IMR-90 (cell line): ENCODE measurements at regions not wholly inside any gene's neighbourhood (a gene's known extent, or its start where the extent isn't known, plus 50 kb on each side); places are given as distances from the start of the nearest gene placed in this dataset.

ENCODE experiments used
- ATAC-seq: fragments of 200-7000 bp; cut with Tn5 transposase; 2 replicates; pipeline ENCODE4 v1.9.1; 2020; ENCODE audit warnings: low read depth, mild to moderate bottlenecking, moderate library complexity
- BruUV-seq: library from RNA; stranded (reverse); fragments of 400-500 nt; replicated peaks from 2 replicates; lab custom pipeline; 2021; lab: Mats Ljungman, UMichigan
- CTCF ChIA-PET: fragments of 300-600 bp; formaldehyde crosslinking; extraction: SDS; loops from one replicate; lab custom pipeline; 2021; ENCODE audit warnings: antibody characterized with exemption; lab: Yijun Ruan, JAX
- POLR2A ChIA-PET: fragments of 300-600 bp; sonication (Branson Sonifier 250); formaldehyde crosslinking; loops from one replicate; lab custom pipeline; 2022; ENCODE audit warnings: antibody characterized with exemption; ENCODE audit not compliant: unreplicated experiment; lab: Charles Lee
- DNase-seq: peaks from one replicate; pipeline ENCODE4 v3.0.0; 2013
- H2AFZ ChIP-seq: replicated peaks from 2 replicates; pipeline ENCODE3; 2013; ENCODE audit warnings: low read length, mild to moderate bottlenecking; ENCODE audit not compliant: poor library complexity
- H2AK5ac ChIP-seq: 2 replicates; pipeline ENCODE4 v1.6.1; 2013; ENCODE audit warnings: low read depth, low read length, inconsistent platforms
- H2AK9ac ChIP-seq: replicated peaks from 2 replicates; pipeline ENCODE3; 2013; ENCODE audit warnings: mild to moderate bottlenecking, low read depth, low read length, moderate library complexity; ENCODE audit not compliant: poor library complexity
- H2BK120ac ChIP-seq: 2 replicates; pipeline ENCODE4 v1.6.1; 2013; ENCODE audit warnings: low read depth, low read length, inconsistent platforms
- H2BK15ac ChIP-seq: 3 replicates; pipeline ENCODE4 v1.6.1; 2013; ENCODE audit warnings: low read depth, low read length, inconsistent platforms
- H2BK20ac ChIP-seq: 2 replicates; pipeline ENCODE4 v1.6.1; 2013; ENCODE audit warnings: low read depth, mild to moderate bottlenecking, inconsistent platforms, low read length, moderate library complexity
- H2BK5ac ChIP-seq: 2 replicates; pipeline ENCODE4 v1.6.1; 2013; ENCODE audit warnings: mild to moderate bottlenecking, low read depth, low read length, inconsistent platforms; ENCODE audit not compliant: poor library complexity, severe bottlenecking
- H3K14ac ChIP-seq: replicated peaks from 2 replicates; pipeline ENCODE4 v1.6.1; 2013; ENCODE audit warnings: low read depth, low read length, inconsistent platforms
- H3K18ac ChIP-seq: 2 replicates; pipeline ENCODE4 v1.6.1; 2013; ENCODE audit warnings: low read depth, low read length, control low read depth
- H3K23ac ChIP-seq: 2 replicates; pipeline ENCODE4 v1.6.1; 2013; ENCODE audit warnings: low read depth, low read length, inconsistent platforms
- H3K27ac ChIP-seq: 2 replicates; pipeline ENCODE4 v1.5.1; 2013; ENCODE audit warnings: mild to moderate bottlenecking, control low read depth, low read length; ENCODE audit not compliant: insufficient read depth
- H3K27me3 ChIP-seq: 2 replicates; pipeline ENCODE4 v1.6.1; 2013; ENCODE audit warnings: low read length; ENCODE audit not compliant: control insufficient read depth, insufficient read depth
- H3K36me3 ChIP-seq: 2 replicates; pipeline ENCODE4 v1.6.1; 2013; ENCODE audit warnings: low read length, mixed read lengths; ENCODE audit not compliant: control insufficient read depth, insufficient read depth
- H3K4ac ChIP-seq: 2 replicates; pipeline ENCODE4 v1.6.1; 2013; ENCODE audit warnings: low read depth, low read length, inconsistent platforms
- H3K4me1 ChIP-seq: 2 replicates; pipeline ENCODE4 v1.6.1; 2013; ENCODE audit warnings: low read length, mixed read lengths; ENCODE audit not compliant: control insufficient read depth, insufficient read depth
- H3K4me2 ChIP-seq: 2 replicates; pipeline ENCODE4 v1.6.1; 2013; ENCODE audit warnings: low read depth, mild to moderate bottlenecking, control low read depth, low read length, moderate library complexity
- H3K4me3 ChIP-seq: 2 replicates; pipeline ENCODE4 v1.5.1; 2013; ENCODE audit warnings: low read depth, mild to moderate bottlenecking, control low read depth, low read length, moderate library complexity; ENCODE audit not compliant: insufficient read depth
- H3K56ac ChIP-seq: 2 replicates; pipeline ENCODE4 v1.6.1; 2013; ENCODE audit warnings: low read length, inconsistent platforms; ENCODE audit not compliant: insufficient read depth; ENCODE audit errors: extremely low read depth
- H3K79me1 ChIP-seq, 2 experiments: 2 replicates each; pipeline ENCODE4 v1.6.1; 2013; ENCODE audit warnings: low read length in 2 of 2, inconsistent platforms in 1 of 2, low read depth in 1 of 2
- H3K9ac ChIP-seq: 2 replicates; pipeline ENCODE4 v1.6.1; 2013; ENCODE audit warnings: low read depth, low read length, control low read depth
- H3K9me1 ChIP-seq: 2 replicates; pipeline ENCODE4 v1.6.1; 2013; ENCODE audit warnings: low read length, inconsistent platforms; ENCODE audit not compliant: insufficient read depth
- H3K9me3 ChIP-seq: 2 replicates; pipeline ENCODE4 v1.6.1; 2013; ENCODE audit warnings: low read length; ENCODE audit not compliant: control insufficient read depth, insufficient read depth
- H4K20me1 ChIP-seq: 2 replicates; pipeline ENCODE4 v1.6.1; 2013; ENCODE audit warnings: low read length, inconsistent platforms; ENCODE audit not compliant: insufficient read depth
- H4K5ac ChIP-seq: 2 replicates; pipeline ENCODE4 v1.6.1; 2013; ENCODE audit warnings: mild to moderate bottlenecking, low read depth, low read length, control low read depth
- H4K8ac ChIP-seq, 2 experiments: 2 replicates each; pipeline ENCODE4 v1.6.1; 2013; ENCODE audit warnings: low read depth in 2 of 2, low read length in 2 of 2, control low read depth in 1 of 2, inconsistent platforms in 1 of 2
- H4K91ac ChIP-seq: 2 replicates; pipeline ENCODE4 v1.6.1; 2013; ENCODE audit warnings: low read depth, low read length, inconsistent platforms; ENCODE audit not compliant: insufficient read depth
- BHLHE40 ChIP-seq: fragments of 150-350 bp; IDR thresholded peaks from 2 replicates; pipeline ENCODE4 v1.6.1; 2016; ENCODE audit warnings: mild to moderate bottlenecking, low read depth, low read length
- CEBPB ChIP-seq: IDR thresholded peaks from 2 replicates; pipeline ENCODE4 v1.6.1; 2012; ENCODE audit warnings: low read depth, low read length, improper control_type of control experiment
- CHD1 ChIP-seq: IDR thresholded peaks from 2 replicates; pipeline ENCODE4 v1.6.1; 2012; ENCODE audit warnings: low read depth, low read length, improper control_type of control experiment
- FOS ChIP-seq: fragments of 150-350 bp; IDR thresholded peaks from 2 replicates; pipeline ENCODE4 v1.6.1; 2016; ENCODE audit warnings: low read depth, low read length
- MAFK ChIP-seq: IDR thresholded peaks from 2 replicates; pipeline ENCODE4 v1.6.1; 2012; ENCODE audit warnings: low read depth, low read length, improper control_type of control experiment
- MAZ ChIP-seq: IDR thresholded peaks from 2 replicates; pipeline ENCODE4 v1.6.1; 2012; ENCODE audit warnings: low read depth, mild to moderate bottlenecking, low read length, improper control_type of control experiment, moderate library complexity, borderline replicate concordance
- MXI1 ChIP-seq: IDR thresholded peaks from 2 replicates; pipeline ENCODE4 v1.6.1; 2012; ENCODE audit warnings: low read depth, mild to moderate bottlenecking, low read length, moderate library complexity, borderline replicate concordance
- POLR2A ChIP-seq: IDR thresholded peaks from 2 replicates; pipeline ENCODE4 v1.6.1; 2012; ENCODE audit warnings: mild to moderate bottlenecking, low read depth, low read length
- RCOR1 ChIP-seq: IDR thresholded peaks from 2 replicates; pipeline ENCODE4 v1.6.1; 2012; ENCODE audit warnings: mild to moderate bottlenecking, low read length, improper control_type of control experiment; ENCODE audit not compliant: insufficient replicate concordance
- SMC3 ChIP-seq: fragments of 150-350 bp; IDR thresholded peaks from 2 replicates; pipeline ENCODE4 v1.6.1; 2016; ENCODE audit warnings: low read depth, mild to moderate bottlenecking, antibody characterized with exemption, low read length, moderate library complexity
- WGBS, 2 experiments: methylation state at CpG; one replicate each; pipeline versions ENCODE4 v1.1.5 to v1.1.7; 2013; ENCODE audit warnings: missing lambda C conversion rate in 2 of 2; ENCODE audit not compliant: insufficient read length in 1 of 2; ENCODE audit errors: extremely low coverage in 2 of 2; 5-methylcytosine and 5-hydroxymethylcytosine counted together
- dilution Hi-C: fragments of 300-500 bp; cut with HindIII; formaldehyde crosslinking; loops from one replicate; pipeline ENCODE4 v1.14.3; 2018; ENCODE audit warnings: low sequenced_read_pairs; ENCODE audit not compliant: unreplicated experiment
- in situ Hi-C: fragments of 300-500 bp; cut with MboI; formaldehyde crosslinking; loops from 3 replicates; pipeline ENCODE4 v1.14.3; 2019; ENCODE audit warnings: low sequenced_read_pairs, inconsistent platforms, mixed read lengths
- intact Hi-C: fragments of 100-400 bp; cut with micrococcal nuclease; formaldehyde crosslinking; loops from 2 replicates; pipeline ENCODE4 v1.10.0; 2022
- TF ChIP-seq, protein P1 (sequence below): fragments of 150-350 bp; IDR thresholded peaks from 2 replicates; pipeline ENCODE4 v1.6.1; 2016; ENCODE audit warnings: low read depth, mild to moderate bottlenecking, low read length, moderate library complexity, borderline replicate concordance
- TF ChIP-seq, protein P2 (sequence below): conservative IDR thresholded peaks from 2 replicates; pipeline ENCODE4 v1.5.1; 2012; ENCODE audit warnings: mild to moderate bottlenecking, low read depth, low read length, improper control_type of control experiment

DNA sequence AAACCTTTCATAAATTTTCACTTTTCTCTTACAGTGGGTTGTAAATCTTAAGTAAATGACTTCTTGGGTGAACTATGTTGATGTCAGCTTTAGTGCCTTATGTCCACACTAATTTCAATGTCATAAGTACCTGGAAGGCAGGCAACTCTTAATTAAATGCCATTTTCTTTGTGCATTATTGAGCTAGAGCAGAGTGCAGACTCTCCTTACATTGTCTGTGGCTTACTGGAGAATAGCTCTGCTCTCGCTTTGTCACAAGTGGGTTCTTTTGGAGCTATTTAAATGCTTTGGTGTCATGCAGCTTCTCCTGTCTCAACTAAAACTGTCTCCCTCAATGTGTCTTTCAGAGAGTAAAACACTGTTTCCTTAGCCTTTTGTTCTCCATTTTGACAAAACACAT lies 411.6 kb downstream of the STIM2 start:
- Histone ChIP-seq H3K36me3 (no peaks in the 10 kb centered on the region), H4K5ac (no peak overlapping the region), H3K4me1 (no peaks in the 10 kb centered on the region), H2BK15ac (no peak overlapping the region), H3K79me1 (no peaks in the 10 kb centered on the region), H3K23ac (no peak overlapping the region), H2BK120ac (no peak overlapping the region), H2AK9ac (no peak overlapping the region), H3K4me2 (no peak overlapping the region), H2AK5ac (no peak overlapping the region), H3K14ac (no peak overlapping the region), H3K4me3 (no peak overlapping the region), H3K27me3 (no peaks in the 10 kb centered on the region), H3K9me1 (no peaks in the 10 kb centered on the region), H3K56ac (no peak overlapping the region), H3K4ac (no peak overlapping the region), H2BK5ac (no peak overlapping the region), H2BK20ac (no peak overlapping the region), H4K8ac (no peak overlapping the region), H2AFZ (no peak overlapping the region), H4K20me1 (no peaks in the 10 kb centered on the region), H3K27ac (no peak overlapping the region), H4K91ac (no peak overlapping the region), H3K18ac (no peak overlapping the region), H3K9ac (no peak overlapping the region), H3K9me3 (peaks cover 5% of the 10 kb centered on the region)
- no peak for DNase-seq
- ChIA-PET POLR2A (no interaction called here), CTCF (no interaction called here)
- no TSS peak for BruUV-seq
- intact Hi-C loops, result no loop called here
- no CpG with 5 or more reads among the region's 1 CpG for WGBS, 2 experiments
- in situ Hi-C loops, result no loop called here
- no peak for ATAC-seq
- dilution Hi-C loops, result no loop called here
- TF ChIP-seq FOS, result no peak
- no peak for TF ChIP-seq MAFK
- no peak for TF ChIP-seq MXI1
- no peak for TF ChIP-seq CHD1
- TF ChIP-seq POLR2A, result no peak
- TF ChIP-seq MAZ, result no peak
- no peak for TF ChIP-seq BHLHE40
- TF ChIP-seq, protein P1, sequence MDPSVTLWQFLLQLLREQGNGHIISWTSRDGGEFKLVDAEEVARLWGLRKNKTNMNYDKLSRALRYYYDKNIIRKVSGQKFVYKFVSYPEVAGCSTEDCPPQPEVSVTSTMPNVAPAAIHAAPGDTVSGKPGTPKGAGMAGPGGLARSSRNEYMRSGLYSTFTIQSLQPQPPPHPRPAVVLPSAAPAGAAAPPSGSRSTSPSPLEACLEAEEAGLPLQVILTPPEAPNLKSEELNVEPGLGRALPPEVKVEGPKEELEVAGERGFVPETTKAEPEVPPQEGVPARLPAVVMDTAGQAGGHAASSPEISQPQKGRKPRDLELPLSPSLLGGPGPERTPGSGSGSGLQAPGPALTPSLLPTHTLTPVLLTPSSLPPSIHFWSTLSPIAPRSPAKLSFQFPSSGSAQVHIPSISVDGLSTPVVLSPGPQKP, result no peak
- no peak for TF ChIP-seq CEBPB
- TF ChIP-seq, protein P2, sequence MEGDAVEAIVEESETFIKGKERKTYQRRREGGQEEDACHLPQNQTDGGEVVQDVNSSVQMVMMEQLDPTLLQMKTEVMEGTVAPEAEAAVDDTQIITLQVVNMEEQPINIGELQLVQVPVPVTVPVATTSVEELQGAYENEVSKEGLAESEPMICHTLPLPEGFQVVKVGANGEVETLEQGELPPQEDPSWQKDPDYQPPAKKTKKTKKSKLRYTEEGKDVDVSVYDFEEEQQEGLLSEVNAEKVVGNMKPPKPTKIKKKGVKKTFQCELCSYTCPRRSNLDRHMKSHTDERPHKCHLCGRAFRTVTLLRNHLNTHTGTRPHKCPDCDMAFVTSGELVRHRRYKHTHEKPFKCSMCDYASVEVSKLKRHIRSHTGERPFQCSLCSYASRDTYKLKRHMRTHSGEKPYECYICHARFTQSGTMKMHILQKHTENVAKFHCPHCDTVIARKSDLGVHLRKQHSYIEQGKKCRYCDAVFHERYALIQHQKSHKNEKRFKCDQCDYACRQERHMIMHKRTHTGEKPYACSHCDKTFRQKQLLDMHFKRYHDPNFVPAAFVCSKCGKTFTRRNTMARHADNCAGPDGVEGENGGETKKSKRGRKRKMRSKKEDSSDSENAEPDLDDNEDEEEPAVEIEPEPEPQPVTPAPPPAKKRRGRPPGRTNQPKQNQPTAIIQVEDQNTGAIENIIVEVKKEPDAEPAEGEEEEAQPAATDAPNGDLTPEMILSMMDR, result no peak
- no peak for TF ChIP-seq RCOR1
- no peak for TF ChIP-seq SMC3
